ENCODE measurements at regions not wholly inside any gene's neighbourhood (a gene's known extent, or its start where the extent isn't known, plus 50 kb on each side); places are given as distances from the start of the nearest gene placed in this dataset.

- H3K4me3 ChIP-seq (ENCODE audit: low read depth, low read length) = no peak overlapping the region
- no peaks in the 10 kb centered on the region for H3K36me3 ChIP-seq (ENCODE audit: control insufficient read depth, insufficient read depth, low read length)
- DNase-seq (ENCODE audit: low read depth) = no peak
- H3K27me3 ChIP-seq (ENCODE audit: control insufficient read depth, insufficient read depth, low read length) = no peaks in the 10 kb centered on the region
- TF ChIP-seq, protein P1, sequence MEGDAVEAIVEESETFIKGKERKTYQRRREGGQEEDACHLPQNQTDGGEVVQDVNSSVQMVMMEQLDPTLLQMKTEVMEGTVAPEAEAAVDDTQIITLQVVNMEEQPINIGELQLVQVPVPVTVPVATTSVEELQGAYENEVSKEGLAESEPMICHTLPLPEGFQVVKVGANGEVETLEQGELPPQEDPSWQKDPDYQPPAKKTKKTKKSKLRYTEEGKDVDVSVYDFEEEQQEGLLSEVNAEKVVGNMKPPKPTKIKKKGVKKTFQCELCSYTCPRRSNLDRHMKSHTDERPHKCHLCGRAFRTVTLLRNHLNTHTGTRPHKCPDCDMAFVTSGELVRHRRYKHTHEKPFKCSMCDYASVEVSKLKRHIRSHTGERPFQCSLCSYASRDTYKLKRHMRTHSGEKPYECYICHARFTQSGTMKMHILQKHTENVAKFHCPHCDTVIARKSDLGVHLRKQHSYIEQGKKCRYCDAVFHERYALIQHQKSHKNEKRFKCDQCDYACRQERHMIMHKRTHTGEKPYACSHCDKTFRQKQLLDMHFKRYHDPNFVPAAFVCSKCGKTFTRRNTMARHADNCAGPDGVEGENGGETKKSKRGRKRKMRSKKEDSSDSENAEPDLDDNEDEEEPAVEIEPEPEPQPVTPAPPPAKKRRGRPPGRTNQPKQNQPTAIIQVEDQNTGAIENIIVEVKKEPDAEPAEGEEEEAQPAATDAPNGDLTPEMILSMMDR (IDR thresholded peaks at IDR 0.05; ENCODE audit: insufficient read depth, low read length, poor library complexity, severe bottlenecking) = no peak
These were observed 380.8 kb downstream of the SPATA31D1 start for GRCh38 chr9:82369251-82369945.

DNA sequence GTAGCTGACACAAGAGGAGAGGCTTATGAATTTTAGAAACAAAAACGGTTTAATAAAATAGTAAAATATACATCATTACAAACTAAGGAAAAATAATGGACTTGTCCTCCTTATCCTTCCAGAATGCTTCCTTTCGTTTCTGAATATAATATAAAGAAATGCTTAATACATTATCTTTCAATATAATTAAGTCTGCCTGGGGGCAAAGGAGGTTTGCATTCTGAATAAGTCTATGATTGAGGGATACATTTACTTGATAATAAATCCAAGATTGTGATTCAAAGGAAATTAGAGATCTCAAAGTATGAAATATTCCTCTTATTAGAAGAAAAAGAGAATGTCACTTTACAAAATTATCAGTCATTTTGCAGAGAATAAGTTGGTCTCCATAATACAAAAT, 386.5 kb downstream of the SPATA31D1 start:
- DNase-seq (ENCODE audit: low read depth) = no peak
- H3K27me3 ChIP-seq (ENCODE audit: control insufficient read depth, insufficient read depth, low read length) = no peaks in the 10 kb centered on the region
- H3K4me3 ChIP-seq (ENCODE audit: low read depth, low read length) = no peak overlapping the region
- TF ChIP-seq, protein P1 (IDR thresholded peaks at IDR 0.05; ENCODE audit: insufficient read depth, low read length, poor library complexity, severe bottlenecking) = no peak
- H3K36me3 ChIP-seq (ENCODE audit: control insufficient read depth, insufficient read depth, low read length) = no peaks in the 10 kb centered on the region

DNA sequence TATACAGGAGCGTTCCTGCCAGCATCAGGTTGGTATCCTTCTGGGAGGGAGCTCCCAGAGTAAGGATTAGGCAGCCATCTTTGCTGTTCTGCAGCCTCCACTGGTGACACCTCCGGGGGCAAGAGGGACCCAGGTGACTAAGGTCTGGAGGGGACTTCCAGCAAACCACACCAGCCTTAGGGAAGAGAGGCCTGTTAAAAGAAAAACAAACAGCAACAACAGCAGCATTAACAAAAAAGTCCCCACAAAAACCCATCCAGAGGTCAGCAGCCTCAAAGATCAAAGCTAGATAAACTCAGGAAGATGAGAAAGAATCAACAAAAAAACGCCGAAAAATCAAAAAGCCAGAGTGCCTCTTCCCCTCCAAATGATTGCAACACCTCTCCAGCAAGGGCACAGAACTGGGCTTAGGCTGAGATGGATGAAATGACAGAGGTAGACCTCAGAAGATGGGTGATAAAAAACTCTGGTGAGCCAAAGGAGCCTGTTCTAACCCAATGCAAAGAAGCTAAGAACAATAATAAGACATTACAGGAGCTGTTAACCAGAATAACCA, 388.2 kb downstream of the SPATA31D1 start:
- TF ChIP-seq, protein P1 (IDR thresholded peaks at IDR 0.05; ENCODE audit: insufficient read depth, low read length, poor library complexity, severe bottlenecking) = no peak
- Histone ChIP-seq H3K27me3 (ENCODE audit: control insufficient read depth, insufficient read depth, low read length) (no peaks in the 10 kb centered on the region), H3K36me3 (ENCODE audit: control insufficient read depth, insufficient read depth, low read length) (no peaks in the 10 kb centered on the region)

GRCh38 chr9:82382887-82383616, 394.5 kb downstream of the SPATA31D1 start:
- H3K36me3 ChIP-seq (ENCODE audit: control insufficient read depth, insufficient read depth, low read length) = no peaks in the 10 kb centered on the region
- no peaks in the 10 kb centered on the region for H3K27me3 ChIP-seq (ENCODE audit: control insufficient read depth, insufficient read depth, low read length)
- no peak overlapping the region for H3K4me3 ChIP-seq (ENCODE audit: low read depth, low read length)
- TF ChIP-seq, protein P1 (IDR thresholded peaks at IDR 0.05; ENCODE audit: insufficient read depth, low read length, poor library complexity, severe bottlenecking) = no peak
- DNase-seq (ENCODE audit: low read depth) = no peak

More for the DNA sequence above, 388.2 kb downstream of the SPATA31D1 start:
- DNase-seq (ENCODE audit: low read depth) = no peak
- no peak overlapping the region for H3K4me3 ChIP-seq (ENCODE audit: low read depth, low read length)

GRCh38 chr9:82385633-82386032, 397.1 kb downstream of the SPATA31D1 start:
- DNase-seq (ENCODE audit: low read depth) = no peak

More at GRCh38 chr9:82385633-82386032, 397.1 kb downstream of the SPATA31D1 start:
- H3K27me3 ChIP-seq (ENCODE audit: control insufficient read depth, insufficient read depth, low read length) = no peaks in the 10 kb centered on the region
- no peak overlapping the region for H3K4me3 ChIP-seq (ENCODE audit: low read depth, low read length)
- TF ChIP-seq, protein P1 (IDR thresholded peaks at IDR 0.05; ENCODE audit: insufficient read depth, low read length, poor library complexity, severe bottlenecking) = no peak
- H3K36me3 ChIP-seq (ENCODE audit: control insufficient read depth, insufficient read depth, low read length) = no peaks in the 10 kb centered on the region
